Endothelial cell of umbilical vein (primary cell): ENCODE measurements at regions not wholly inside any gene's neighbourhood (a gene's known extent, or its start where the extent isn't known, plus 50 kb on each side); places are given as distances from the start of the nearest gene placed in this dataset.

Source experiments
- BruUV-seq: library from RNA; stranded (reverse); fragments of 400-500 nt; replicated peaks from 2 replicates; lab custom pipeline; 2021; lab: Mats Ljungman, UMichigan
- CTCF ChIA-PET: fragments of 300-600, 350-600 bp; sonication (Branson Sonifier 250); formaldehyde crosslinking; loops from one replicate; lab custom pipeline; 2021; ENCODE audit warnings: antibody characterized with exemption, inconsistent platforms; lab: Charles Lee
- POLR2A ChIA-PET: fragments of 300-600, 350-600 bp; sonication (Branson Sonifier 250); formaldehyde crosslinking; loops from one replicate; lab custom pipeline; 2021; ENCODE audit warnings: antibody characterized with exemption, inconsistent platforms; lab: Charles Lee
- DNase-seq: peaks from one replicate; pipeline ENCODE4 v3.0.0-alpha.2; 2011; ENCODE audit warnings: low read depth, low spot score
- FAIRE-seq: peaks from 2 replicates; lab custom pipeline; 2011; peaks lifted over from hg19 to GRCh38; lab: Jason Lieb, UNC
- H2AFZ ChIP-seq: 2 replicates; pipeline ENCODE4 v1.6.0; 2012; ENCODE audit warnings: low read depth, low read length, control low read depth, inconsistent platforms
- H3K27ac ChIP-seq: 2 replicates; pipeline ENCODE4 v1.5.1; 2011; ENCODE audit warnings: low read depth, mild to moderate bottlenecking, control low read depth, low read length, moderate library complexity; ENCODE audit not compliant: insufficient read depth
- H3K27me3 ChIP-seq, 2 experiments: 2 replicates each; pipeline versions ENCODE4 v1.6.0 to v1.6.1; 2011; ENCODE audit warnings: low read length in 2 of 2, mixed read lengths in 1 of 2; ENCODE audit not compliant: control insufficient read depth in 2 of 2, insufficient read depth in 2 of 2
- H3K36me3 ChIP-seq, 2 experiments: 2 replicates in 1 of 2; 3 replicates in 1 of 2; pipeline ENCODE4 v1.5.1; 2011; ENCODE audit warnings: low read length in 2 of 2, mild to moderate bottlenecking in 1 of 2, moderate library complexity in 1 of 2; ENCODE audit not compliant: control insufficient read depth in 2 of 2, insufficient read depth in 2 of 2; ENCODE audit errors: extremely low read depth in 1 of 2
- H3K4me1 ChIP-seq: 3 replicates; pipeline ENCODE4 v1.5.1; 2011; ENCODE audit warnings: mild to moderate bottlenecking, low read length; ENCODE audit not compliant: control insufficient read depth, insufficient read depth; ENCODE audit errors: extremely low read depth
- H3K4me2 ChIP-seq: 2 replicates; pipeline ENCODE4 v1.6.1; 2011; ENCODE audit warnings: low read length, control low read depth, mixed read lengths; ENCODE audit not compliant: insufficient read depth
- H3K4me3 ChIP-seq, 3 experiments: fragments of 200-600 bp in 1 of 3; sonication (generic), shearing (Covaris generic) in 1 of 3; replicated peaks in 1 of 3; 2 replicates each; pipeline ENCODE4 v1.5.1; 2011 to 2016; ENCODE audit warnings: control low read depth in 3 of 3, low read length in 3 of 3, mild to moderate bottlenecking in 2 of 3, inconsistent platforms in 1 of 3, low read depth in 1 of 3, moderate library complexity in 1 of 3; ENCODE audit not compliant: insufficient read depth in 1 of 3
- H3K79me2 ChIP-seq: 2 replicates; pipeline ENCODE4 v1.6.0; 2012; ENCODE audit warnings: low read length, inconsistent platforms; ENCODE audit not compliant: control insufficient read depth, insufficient read depth
- H3K9ac ChIP-seq: replicated peaks from 2 replicates; pipeline ENCODE3; 2011; ENCODE audit warnings: low read length, control low read depth; ENCODE audit not compliant: insufficient read depth; ENCODE audit errors: extremely low read depth
- H3K9me1 ChIP-seq: replicated peaks from 3 replicates; pipeline ENCODE4 v1.6.0; 2011; ENCODE audit warnings: mild to moderate bottlenecking, low read length; ENCODE audit not compliant: control insufficient read depth, insufficient read depth; ENCODE audit errors: extremely low read depth
- H3K9me3 ChIP-seq: replicated peaks from 2 replicates; pipeline ENCODE4 v1.5.1; 2012; ENCODE audit warnings: low read length, inconsistent platforms; ENCODE audit not compliant: control insufficient read depth, insufficient read depth
- H4K20me1 ChIP-seq: replicated peaks from 2 replicates; pipeline ENCODE3; 2011; ENCODE audit warnings: mild to moderate bottlenecking, low read length; ENCODE audit not compliant: control insufficient read depth, insufficient read depth; ENCODE audit errors: extremely low read depth
- EZH2 ChIP-seq: IDR thresholded peaks from 2 replicates; pipeline ENCODE4 v1.6.1; 2012; ENCODE audit warnings: borderline replicate concordance, low read depth, mild to moderate bottlenecking, moderate library complexity, low read length, inconsistent platforms; ENCODE audit not compliant: severe bottlenecking
- FOS ChIP-seq: IDR thresholded peaks from 2 replicates; pipeline ENCODE4 v1.6.1; 2011; ENCODE audit warnings: mild to moderate bottlenecking, low read length, moderate library complexity, borderline replicate concordance; ENCODE audit not compliant: insufficient read depth
- GATA2 ChIP-seq: IDR thresholded peaks from 2 replicates; pipeline ENCODE4 v1.7.0; 2011; ENCODE audit warnings: low read depth, mild to moderate bottlenecking, moderate library complexity, mixed read lengths, low read length; ENCODE audit not compliant: insufficient read length, insufficient read depth
- JUN ChIP-seq: IDR thresholded peaks from 2 replicates; pipeline ENCODE4 v1.6.1; 2011; ENCODE audit warnings: borderline replicate concordance, low read depth; ENCODE audit not compliant: insufficient read length, insufficient read depth
- MYC ChIP-seq: IDR thresholded peaks from one replicate; pipeline ENCODE4 v1.6.1; 2011; ENCODE audit warnings: mild to moderate bottlenecking, low read depth, low read length
- POLR2A ChIP-seq: IDR thresholded peaks from 2 replicates; pipeline ENCODE4 v1.6.1; 2012; ENCODE audit warnings: low read depth, mild to moderate bottlenecking, control low read depth, low read length
- POLR2AphosphoS5 ChIP-seq: IDR thresholded peaks from 2 replicates; pipeline ENCODE4 v1.6.1; 2012; ENCODE audit warnings: low read depth, mild to moderate bottlenecking, control low read depth, low read length, moderate library complexity; ENCODE audit not compliant: insufficient read depth
- dilution Hi-C: fragments of 300-500 bp; cut with MboI; formaldehyde crosslinking; loops from one replicate; pipeline ENCODE4 v1.15.0; 2019; ENCODE audit warnings: low sequenced_read_pairs; ENCODE audit not compliant: extremely low pct_ligation_motif_present
- intact Hi-C: fragments of 100-400 bp; cut with micrococcal nuclease; formaldehyde crosslinking; loops from one replicate; pipeline ENCODE4 v1.10.0; 2022
- TF ChIP-seq, protein P1 (sequence below), 2 donors: IDR thresholded peaks; 1 replicate in 1 of 2; 2 replicates in 1 of 2; pipeline ENCODE4 v1.5.1; 2011; ENCODE audit warnings: low read length in 2 of 2, mild to moderate bottlenecking in 2 of 2, moderate library complexity in 2 of 2, control low read depth in 1 of 2, inconsistent platforms in 1 of 2, low read depth in 1 of 2; ENCODE audit not compliant: insufficient read depth in 1 of 2; ENCODE audit errors: extremely low read depth in 1 of 2
- TF ChIP-seq, protein P2 (sequence below): IDR thresholded peaks from 2 replicates; pipeline ENCODE4 v1.6.1; 2011; ENCODE audit not compliant: insufficient read depth, insufficient read length

DNA sequence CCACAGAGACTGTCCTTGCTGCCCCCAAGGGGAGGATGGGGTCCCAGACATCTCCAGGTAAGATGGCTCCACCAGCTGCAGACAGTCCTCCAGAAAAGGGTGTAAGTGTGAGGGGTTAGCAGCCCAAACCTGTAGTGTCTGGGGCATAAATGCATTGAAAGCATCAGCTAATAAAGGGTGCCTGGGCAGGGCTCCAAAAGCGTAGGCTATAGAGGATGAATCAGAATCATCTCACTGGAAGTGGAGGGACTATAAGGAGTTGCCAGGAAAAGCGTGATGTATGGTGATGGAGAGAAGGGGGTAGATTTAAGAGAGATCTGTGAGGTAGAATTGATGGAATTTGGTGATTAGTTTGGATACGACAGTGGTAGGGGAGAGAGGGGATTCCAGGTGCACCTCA lies 79.9 kb upstream of the ONECUT1 start:
- Histone ChIP-seq H4K20me1 (no peaks in the 10 kb centered on the region), H3K9me3 (no peaks in the 10 kb centered on the region), H3K27me3 (no peaks in the 10 kb centered on the region), H3K27ac (no peak overlapping the region), H3K4me3 (no peak overlapping the region), H3K9me1 (no peaks in the 10 kb centered on the region), H2AFZ (no peak overlapping the region), H3K79me2 (no peaks in the 10 kb centered on the region), H3K9ac (no peak overlapping the region), H3K4me2 (no peak overlapping the region), H3K4me1 (no peaks in the 10 kb centered on the region), H3K36me3 (no peaks in the 10 kb centered on the region)
- BruUV-seq = no TSS peak
- no peak for FAIRE-seq
- POLR2A ChIA-PET = no interaction called here
- CTCF ChIA-PET = no interaction called here
- dilution Hi-C loops = no loop called here
- TF ChIP-seq EZH2 (no peak), POLR2AphosphoS5 (no peak), GATA2 (no peak), FOS (no peak), MYC (no peak), POLR2A (no peak), JUN (no peak)
- TF ChIP-seq, protein P1, sequence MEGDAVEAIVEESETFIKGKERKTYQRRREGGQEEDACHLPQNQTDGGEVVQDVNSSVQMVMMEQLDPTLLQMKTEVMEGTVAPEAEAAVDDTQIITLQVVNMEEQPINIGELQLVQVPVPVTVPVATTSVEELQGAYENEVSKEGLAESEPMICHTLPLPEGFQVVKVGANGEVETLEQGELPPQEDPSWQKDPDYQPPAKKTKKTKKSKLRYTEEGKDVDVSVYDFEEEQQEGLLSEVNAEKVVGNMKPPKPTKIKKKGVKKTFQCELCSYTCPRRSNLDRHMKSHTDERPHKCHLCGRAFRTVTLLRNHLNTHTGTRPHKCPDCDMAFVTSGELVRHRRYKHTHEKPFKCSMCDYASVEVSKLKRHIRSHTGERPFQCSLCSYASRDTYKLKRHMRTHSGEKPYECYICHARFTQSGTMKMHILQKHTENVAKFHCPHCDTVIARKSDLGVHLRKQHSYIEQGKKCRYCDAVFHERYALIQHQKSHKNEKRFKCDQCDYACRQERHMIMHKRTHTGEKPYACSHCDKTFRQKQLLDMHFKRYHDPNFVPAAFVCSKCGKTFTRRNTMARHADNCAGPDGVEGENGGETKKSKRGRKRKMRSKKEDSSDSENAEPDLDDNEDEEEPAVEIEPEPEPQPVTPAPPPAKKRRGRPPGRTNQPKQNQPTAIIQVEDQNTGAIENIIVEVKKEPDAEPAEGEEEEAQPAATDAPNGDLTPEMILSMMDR (IDR thresholded peaks at IDR 0.05; ENCODE audit: extremely low read depth in 1 of 2, insufficient read depth in 1 of 2, low read depth in 1 of 2, low read length in 2 of 2) = no peak
- TF ChIP-seq, protein P2, sequence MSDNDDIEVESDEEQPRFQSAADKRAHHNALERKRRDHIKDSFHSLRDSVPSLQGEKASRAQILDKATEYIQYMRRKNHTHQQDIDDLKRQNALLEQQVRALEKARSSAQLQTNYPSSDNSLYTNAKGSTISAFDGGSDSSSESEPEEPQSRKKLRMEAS = no peak
- intact Hi-C loops = no loop called here
- no peak for DNase-seq
